IMR-90 (cell line): ENCODE measurements at regions not wholly inside any gene's neighbourhood (a gene's known extent, or its start where the extent isn't known, plus 50 kb on each side); places are given as distances from the start of the nearest gene placed in this dataset.

Experiments used
- ATAC-seq: fragments of 200-7000 bp; cut with Tn5 transposase; 2 replicates; pipeline ENCODE4 v1.9.1; 2020; ENCODE audit warnings: low read depth, mild to moderate bottlenecking, moderate library complexity
- BruUV-seq: library from RNA; stranded (reverse); fragments of 400-500 nt; replicated peaks from 2 replicates; lab custom pipeline; 2021; lab: Mats Ljungman, UMichigan
- CTCF ChIA-PET: fragments of 300-600 bp; formaldehyde crosslinking; extraction: SDS; loops from one replicate; lab custom pipeline; 2021; ENCODE audit warnings: antibody characterized with exemption; lab: Yijun Ruan, JAX
- POLR2A ChIA-PET: fragments of 300-600 bp; sonication (Branson Sonifier 250); formaldehyde crosslinking; loops from one replicate; lab custom pipeline; 2022; ENCODE audit warnings: antibody characterized with exemption; ENCODE audit not compliant: unreplicated experiment; lab: Charles Lee
- DNase-seq: peaks from one replicate; pipeline ENCODE4 v3.0.0; 2013
- H2AFZ ChIP-seq: replicated peaks from 2 replicates; pipeline ENCODE3; 2013; ENCODE audit warnings: low read length, mild to moderate bottlenecking; ENCODE audit not compliant: poor library complexity
- H2AK5ac ChIP-seq: 2 replicates; pipeline ENCODE4 v1.6.1; 2013; ENCODE audit warnings: low read depth, low read length, inconsistent platforms
- H2AK9ac ChIP-seq: replicated peaks from 2 replicates; pipeline ENCODE3; 2013; ENCODE audit warnings: mild to moderate bottlenecking, low read depth, low read length, moderate library complexity; ENCODE audit not compliant: poor library complexity
- H2BK120ac ChIP-seq: 2 replicates; pipeline ENCODE4 v1.6.1; 2013; ENCODE audit warnings: low read depth, low read length, inconsistent platforms
- H2BK15ac ChIP-seq: 3 replicates; pipeline ENCODE4 v1.6.1; 2013; ENCODE audit warnings: low read depth, low read length, inconsistent platforms
- H2BK20ac ChIP-seq: 2 replicates; pipeline ENCODE4 v1.6.1; 2013; ENCODE audit warnings: low read depth, mild to moderate bottlenecking, inconsistent platforms, low read length, moderate library complexity
- H2BK5ac ChIP-seq: 2 replicates; pipeline ENCODE4 v1.6.1; 2013; ENCODE audit warnings: mild to moderate bottlenecking, low read depth, low read length, inconsistent platforms; ENCODE audit not compliant: poor library complexity, severe bottlenecking
- H3K14ac ChIP-seq: replicated peaks from 2 replicates; pipeline ENCODE4 v1.6.1; 2013; ENCODE audit warnings: low read depth, low read length, inconsistent platforms
- H3K18ac ChIP-seq: 2 replicates; pipeline ENCODE4 v1.6.1; 2013; ENCODE audit warnings: low read depth, low read length, control low read depth
- H3K23ac ChIP-seq: 2 replicates; pipeline ENCODE4 v1.6.1; 2013; ENCODE audit warnings: low read depth, low read length, inconsistent platforms
- H3K27ac ChIP-seq: 2 replicates; pipeline ENCODE4 v1.5.1; 2013; ENCODE audit warnings: mild to moderate bottlenecking, control low read depth, low read length; ENCODE audit not compliant: insufficient read depth
- H3K27me3 ChIP-seq: 2 replicates; pipeline ENCODE4 v1.6.1; 2013; ENCODE audit warnings: low read length; ENCODE audit not compliant: control insufficient read depth, insufficient read depth
- H3K36me3 ChIP-seq: 2 replicates; pipeline ENCODE4 v1.6.1; 2013; ENCODE audit warnings: low read length, mixed read lengths; ENCODE audit not compliant: control insufficient read depth, insufficient read depth
- H3K4ac ChIP-seq: 2 replicates; pipeline ENCODE4 v1.6.1; 2013; ENCODE audit warnings: low read depth, low read length, inconsistent platforms
- H3K4me1 ChIP-seq: 2 replicates; pipeline ENCODE4 v1.6.1; 2013; ENCODE audit warnings: low read length, mixed read lengths; ENCODE audit not compliant: control insufficient read depth, insufficient read depth
- H3K4me2 ChIP-seq: 2 replicates; pipeline ENCODE4 v1.6.1; 2013; ENCODE audit warnings: low read depth, mild to moderate bottlenecking, control low read depth, low read length, moderate library complexity
- H3K4me3 ChIP-seq: 2 replicates; pipeline ENCODE4 v1.5.1; 2013; ENCODE audit warnings: low read depth, mild to moderate bottlenecking, control low read depth, low read length, moderate library complexity; ENCODE audit not compliant: insufficient read depth
- H3K56ac ChIP-seq: 2 replicates; pipeline ENCODE4 v1.6.1; 2013; ENCODE audit warnings: low read length, inconsistent platforms; ENCODE audit not compliant: insufficient read depth; ENCODE audit errors: extremely low read depth
- H3K79me1 ChIP-seq, 2 experiments: 2 replicates each; pipeline ENCODE4 v1.6.1; 2013; ENCODE audit warnings: low read length in 2 of 2, inconsistent platforms in 1 of 2, low read depth in 1 of 2
- H3K9ac ChIP-seq: 2 replicates; pipeline ENCODE4 v1.6.1; 2013; ENCODE audit warnings: low read depth, low read length, control low read depth
- H3K9me1 ChIP-seq: 2 replicates; pipeline ENCODE4 v1.6.1; 2013; ENCODE audit warnings: low read length, inconsistent platforms; ENCODE audit not compliant: insufficient read depth
- H3K9me3 ChIP-seq: 2 replicates; pipeline ENCODE4 v1.6.1; 2013; ENCODE audit warnings: low read length; ENCODE audit not compliant: control insufficient read depth, insufficient read depth
- H4K20me1 ChIP-seq: 2 replicates; pipeline ENCODE4 v1.6.1; 2013; ENCODE audit warnings: low read length, inconsistent platforms; ENCODE audit not compliant: insufficient read depth
- H4K5ac ChIP-seq: 2 replicates; pipeline ENCODE4 v1.6.1; 2013; ENCODE audit warnings: mild to moderate bottlenecking, low read depth, low read length, control low read depth
- H4K8ac ChIP-seq, 2 experiments: 2 replicates each; pipeline ENCODE4 v1.6.1; 2013; ENCODE audit warnings: low read depth in 2 of 2, low read length in 2 of 2, control low read depth in 1 of 2, inconsistent platforms in 1 of 2
- H4K91ac ChIP-seq: 2 replicates; pipeline ENCODE4 v1.6.1; 2013; ENCODE audit warnings: low read depth, low read length, inconsistent platforms; ENCODE audit not compliant: insufficient read depth
- BHLHE40 ChIP-seq: fragments of 150-350 bp; IDR thresholded peaks from 2 replicates; pipeline ENCODE4 v1.6.1; 2016; ENCODE audit warnings: mild to moderate bottlenecking, low read depth, low read length
- CEBPB ChIP-seq: IDR thresholded peaks from 2 replicates; pipeline ENCODE4 v1.6.1; 2012; ENCODE audit warnings: low read depth, low read length, improper control_type of control experiment
- CHD1 ChIP-seq: IDR thresholded peaks from 2 replicates; pipeline ENCODE4 v1.6.1; 2012; ENCODE audit warnings: low read depth, low read length, improper control_type of control experiment
- CTCF ChIP-seq: conservative IDR thresholded peaks from 2 replicates; pipeline ENCODE4 v1.5.1; 2012; ENCODE audit warnings: mild to moderate bottlenecking, low read depth, low read length, improper control_type of control experiment
- ELK1 ChIP-seq: fragments of 150-350 bp; IDR thresholded peaks from 2 replicates; pipeline ENCODE4 v1.6.1; 2016; ENCODE audit warnings: low read depth, mild to moderate bottlenecking, low read length, moderate library complexity, borderline replicate concordance
- FOS ChIP-seq: fragments of 150-350 bp; IDR thresholded peaks from 2 replicates; pipeline ENCODE4 v1.6.1; 2016; ENCODE audit warnings: low read depth, low read length
- MAFK ChIP-seq: IDR thresholded peaks from 2 replicates; pipeline ENCODE4 v1.6.1; 2012; ENCODE audit warnings: low read depth, low read length, improper control_type of control experiment
- MAZ ChIP-seq: IDR thresholded peaks from 2 replicates; pipeline ENCODE4 v1.6.1; 2012; ENCODE audit warnings: low read depth, mild to moderate bottlenecking, low read length, improper control_type of control experiment, moderate library complexity, borderline replicate concordance
- MXI1 ChIP-seq: IDR thresholded peaks from 2 replicates; pipeline ENCODE4 v1.6.1; 2012; ENCODE audit warnings: low read depth, mild to moderate bottlenecking, low read length, moderate library complexity, borderline replicate concordance
- NFE2L2 ChIP-seq: fragments of 150-350 bp; IDR thresholded peaks from 2 replicates; pipeline ENCODE4 v1.6.1; 2016; ENCODE audit warnings: low read depth, mild to moderate bottlenecking, low read length
- POLR2A ChIP-seq: IDR thresholded peaks from 2 replicates; pipeline ENCODE4 v1.6.1; 2012; ENCODE audit warnings: mild to moderate bottlenecking, low read depth, low read length
- RAD21 ChIP-seq: IDR thresholded peaks from 2 replicates; pipeline ENCODE4 v1.6.1; 2012; ENCODE audit warnings: low read length, improper control_type of control experiment
- RCOR1 ChIP-seq: IDR thresholded peaks from 2 replicates; pipeline ENCODE4 v1.6.1; 2012; ENCODE audit warnings: mild to moderate bottlenecking, low read length, improper control_type of control experiment; ENCODE audit not compliant: insufficient replicate concordance
- RFX5 ChIP-seq: IDR thresholded peaks from 2 replicates; pipeline ENCODE4 v1.8.0; 2012; ENCODE audit warnings: low read depth, mild to moderate bottlenecking, low read length, moderate library complexity
- SMC3 ChIP-seq: fragments of 150-350 bp; IDR thresholded peaks from 2 replicates; pipeline ENCODE4 v1.6.1; 2016; ENCODE audit warnings: low read depth, mild to moderate bottlenecking, antibody characterized with exemption, low read length, moderate library complexity
- WGBS, 2 experiments: methylation state at CpG; one replicate each; pipeline versions ENCODE4 v1.1.5 to v1.1.7; 2013; ENCODE audit warnings: missing lambda C conversion rate in 2 of 2; ENCODE audit not compliant: insufficient read length in 1 of 2; ENCODE audit errors: extremely low coverage in 2 of 2; 5-methylcytosine and 5-hydroxymethylcytosine counted together
- dilution Hi-C: fragments of 300-500 bp; cut with HindIII; formaldehyde crosslinking; loops from one replicate; pipeline ENCODE4 v1.14.3; 2018; ENCODE audit warnings: low sequenced_read_pairs; ENCODE audit not compliant: unreplicated experiment
- in situ Hi-C: fragments of 300-500 bp; cut with MboI; formaldehyde crosslinking; loops from 3 replicates; pipeline ENCODE4 v1.14.3; 2019; ENCODE audit warnings: low sequenced_read_pairs, inconsistent platforms, mixed read lengths
- intact Hi-C: fragments of 100-400 bp; cut with micrococcal nuclease; formaldehyde crosslinking; loops from 2 replicates; pipeline ENCODE4 v1.10.0; 2022
- TF ChIP-seq, protein P1 (sequence below): fragments of 150-350 bp; IDR thresholded peaks from 2 replicates; pipeline ENCODE4 v1.6.1; 2017; ENCODE audit warnings: mild to moderate bottlenecking, antibody characterized with exemption, low read length, low read depth

GRCh38 chr18:30106356-30106755 is 936.2 kb downstream of the DSC3 start:
- ATAC-seq: no peak

More at GRCh38 chr18:30106356-30106755, 936.2 kb downstream of the DSC3 start:
- dilution Hi-C loops (no loop called here), in situ Hi-C loops (no loop called here), intact Hi-C loops (no loop called here)
- TF ChIP-seq NFE2L2: no peak
- no peak for TF ChIP-seq MAZ
- TF ChIP-seq RCOR1: no peak
- TF ChIP-seq RAD21: no peak
- no peak for TF ChIP-seq CHD1
- no peak for TF ChIP-seq CEBPB
- TF ChIP-seq, protein P1, sequence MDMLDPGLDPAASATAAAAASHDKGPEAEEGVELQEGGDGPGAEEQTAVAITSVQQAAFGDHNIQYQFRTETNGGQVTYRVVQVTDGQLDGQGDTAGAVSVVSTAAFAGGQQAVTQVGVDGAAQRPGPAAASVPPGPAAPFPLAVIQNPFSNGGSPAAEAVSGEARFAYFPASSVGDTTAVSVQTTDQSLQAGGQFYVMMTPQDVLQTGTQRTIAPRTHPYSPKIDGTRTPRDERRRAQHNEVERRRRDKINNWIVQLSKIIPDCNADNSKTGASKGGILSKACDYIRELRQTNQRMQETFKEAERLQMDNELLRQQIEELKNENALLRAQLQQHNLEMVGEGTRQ: no peak
- no peak for TF ChIP-seq CTCF
- TF ChIP-seq RFX5: no peak
- no peak for TF ChIP-seq MXI1
- no peak for TF ChIP-seq ELK1
- no peak for TF ChIP-seq SMC3
- TF ChIP-seq FOS: no peak
- TF ChIP-seq MAFK: no peak
- TF ChIP-seq BHLHE40: no peak
- TF ChIP-seq POLR2A: no peak
- Histone ChIP-seq H3K79me1 (no peaks in the 10 kb centered on the region), H3K14ac (no peak overlapping the region), H3K9ac (no peak overlapping the region), H2BK15ac (no peak overlapping the region), H2BK120ac (no peak overlapping the region), H2AFZ (no peak overlapping the region), H3K27me3 (no peaks in the 10 kb centered on the region), H2BK20ac (no peak overlapping the region), H3K27ac (no peak overlapping the region), H3K9me1 (no peaks in the 10 kb centered on the region), H3K18ac (no peak overlapping the region), H2AK5ac (no peak overlapping the region), H3K4me2 (no peak overlapping the region), H2AK9ac (no peak overlapping the region), H3K56ac (no peak overlapping the region), H2BK5ac (no peak overlapping the region), H4K20me1 (no peaks in the 10 kb centered on the region), H3K4ac (no peak overlapping the region), H3K36me3 (no peaks in the 10 kb centered on the region), H4K8ac (no peak overlapping the region), H3K9me3 (no peaks in the 10 kb centered on the region), H3K4me1 (no peaks in the 10 kb centered on the region), H4K5ac (no peak overlapping the region), H4K91ac (no peak overlapping the region), H3K23ac (no peak overlapping the region), H3K4me3 (no peak overlapping the region)
- CTCF ChIA-PET: no interaction called here
- POLR2A ChIA-PET: no interaction called here
- WGBS, 2 experiments: no CpG with 5 or more reads among the region's 1 CpG
- BruUV-seq: no TSS peak
- DNase-seq: no peak
